Thoracic aorta (tissue), 2 donors: ENCODE measurements at regions not wholly inside any gene's neighbourhood (a gene's known extent, or its start where the extent isn't known, plus 50 kb on each side); places are given as distances from the start of the nearest gene placed in this dataset.
A peak's percentile ranks its signal among the peaks of the same experiment; 100 is the strongest.

Source experiments
- ATAC-seq: fragments of 150-250 bp; one replicate; pipeline ENCODE4 v1.8.0; 2017; ENCODE audit warnings: low read depth; ENCODE audit not compliant: insufficient number of reproducible peaks, low FRiP score
- DNase-seq: peaks from one replicate; pipeline ENCODE4 v3.0.0-alpha.2; 2020; ENCODE audit warnings: low spot score
- H3K27ac ChIP-seq, 2 donors: fragments of 200-600 bp; sonication (generic); 1 replicate in 1 of 2; 2 replicates in 1 of 2; pipeline ENCODE4 v1.5.1; 2016; ENCODE audit warnings: mild to moderate bottlenecking in 2 of 2, moderate library complexity in 2 of 2
- H3K27me3 ChIP-seq: fragments of 200-600 bp; sonication (generic); replicated peaks from 2 replicates; pipeline ENCODE4 v1.6.0; 2016; ENCODE audit warnings: mild to moderate bottlenecking; ENCODE audit not compliant: insufficient read depth
- H3K36me3 ChIP-seq: fragments of 200-600 bp; sonication (generic); one replicate; pipeline ENCODE4 v1.5.1; 2016
- H3K4me1 ChIP-seq, 2 donors: fragments of 200-600 bp; sonication (generic); 1 replicate in 1 of 2; 2 replicates in 1 of 2; pipeline versions ENCODE4 v1.5.1 to v1.6.0; 2016; ENCODE audit warnings: low read depth in 2 of 2, mild to moderate bottlenecking in 1 of 2; ENCODE audit not compliant: control insufficient read depth in 1 of 2
- H3K4me3 ChIP-seq: fragments of 200-600 bp; sonication (generic); 2 replicates; pipeline ENCODE4 v1.5.1; 2016; ENCODE audit warnings: mild to moderate bottlenecking
- H3K9me3 ChIP-seq: fragments of 200-600 bp; sonication (generic); 2 replicates; pipeline ENCODE4 v1.5.1; 2016
- TF ChIP-seq, protein P1 (sequence below): fragments of 200-600 bp; sonication (generic); IDR thresholded peaks from one replicate; pipeline ENCODE4 v1.5.1; 2019; ENCODE audit warnings: antibody characterized with exemption

DNA sequence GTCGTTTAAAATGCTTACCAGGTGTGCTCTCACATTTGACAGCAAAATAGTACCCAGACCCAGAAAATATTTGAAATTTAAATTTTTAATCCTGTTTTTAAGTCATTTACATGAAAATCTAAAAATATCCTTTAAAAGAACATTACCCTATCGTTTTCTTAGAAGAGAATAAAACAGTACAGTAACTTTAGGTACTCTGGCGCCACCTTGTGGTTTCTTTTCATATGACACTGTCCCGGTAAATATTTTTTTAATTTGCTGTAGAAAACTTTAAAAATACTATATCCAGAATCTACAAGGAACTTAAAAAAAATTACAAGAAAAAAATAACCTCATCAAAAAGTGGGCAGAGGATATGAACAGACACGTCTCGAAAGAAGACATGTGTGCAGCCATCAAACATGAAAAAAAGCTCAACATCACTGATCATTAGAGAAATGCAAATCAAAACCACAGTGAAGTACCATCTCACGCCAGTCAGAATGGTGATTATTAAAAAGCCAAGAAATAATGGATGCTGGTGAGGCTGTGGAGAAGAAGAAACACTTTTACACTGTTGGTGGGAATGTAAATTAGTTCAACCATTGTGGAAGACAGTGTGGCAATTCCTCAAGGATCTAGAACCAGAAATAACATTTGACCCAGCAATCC lies 129.2 kb downstream of the RGS21 start:
- H3K4me3 ChIP-seq = no peak overlapping the region
- ATAC-seq (no peak), DNase-seq (no peak)
- no peak overlapping the region for H3K27ac ChIP-seq
- H3K9me3 ChIP-seq = no peaks in the 10 kb centered on the region
- H3K27me3 ChIP-seq = no peaks in the 10 kb centered on the region
- no peaks in the 10 kb centered on the region for H3K36me3 ChIP-seq
- H3K4me1 ChIP-seq = no peaks in the 10 kb centered on the region
- TF ChIP-seq, protein P1, sequence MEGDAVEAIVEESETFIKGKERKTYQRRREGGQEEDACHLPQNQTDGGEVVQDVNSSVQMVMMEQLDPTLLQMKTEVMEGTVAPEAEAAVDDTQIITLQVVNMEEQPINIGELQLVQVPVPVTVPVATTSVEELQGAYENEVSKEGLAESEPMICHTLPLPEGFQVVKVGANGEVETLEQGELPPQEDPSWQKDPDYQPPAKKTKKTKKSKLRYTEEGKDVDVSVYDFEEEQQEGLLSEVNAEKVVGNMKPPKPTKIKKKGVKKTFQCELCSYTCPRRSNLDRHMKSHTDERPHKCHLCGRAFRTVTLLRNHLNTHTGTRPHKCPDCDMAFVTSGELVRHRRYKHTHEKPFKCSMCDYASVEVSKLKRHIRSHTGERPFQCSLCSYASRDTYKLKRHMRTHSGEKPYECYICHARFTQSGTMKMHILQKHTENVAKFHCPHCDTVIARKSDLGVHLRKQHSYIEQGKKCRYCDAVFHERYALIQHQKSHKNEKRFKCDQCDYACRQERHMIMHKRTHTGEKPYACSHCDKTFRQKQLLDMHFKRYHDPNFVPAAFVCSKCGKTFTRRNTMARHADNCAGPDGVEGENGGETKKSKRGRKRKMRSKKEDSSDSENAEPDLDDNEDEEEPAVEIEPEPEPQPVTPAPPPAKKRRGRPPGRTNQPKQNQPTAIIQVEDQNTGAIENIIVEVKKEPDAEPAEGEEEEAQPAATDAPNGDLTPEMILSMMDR = peak; percentile 91

DNA sequence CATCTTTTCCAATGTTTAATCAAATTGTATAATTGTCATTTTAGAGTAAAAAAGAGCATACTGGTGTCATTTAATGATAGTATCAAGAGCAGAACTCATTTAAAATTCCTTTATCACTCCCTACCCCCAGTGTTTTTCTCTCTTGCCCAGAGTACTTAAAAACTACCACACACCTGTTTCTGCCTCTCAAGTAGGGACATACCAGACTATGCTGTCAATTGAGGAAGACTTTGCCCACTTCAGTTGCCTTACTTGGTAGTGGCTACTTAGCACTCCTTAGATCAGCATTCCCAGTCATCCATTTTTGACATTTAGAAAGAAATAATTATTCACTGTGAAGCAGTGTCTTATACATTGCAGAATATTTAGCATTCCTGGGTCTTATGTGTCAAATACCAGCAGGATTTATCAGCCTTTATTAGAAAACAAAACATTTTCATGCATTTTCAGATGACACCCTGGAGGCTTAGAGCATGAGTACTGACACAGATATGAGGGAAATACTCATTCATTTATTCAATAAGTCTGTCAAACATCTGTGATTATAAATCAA lies 127.5 kb upstream of the RGS1 start:
- Histone ChIP-seq H3K27ac (no peak overlapping the region), H3K27me3 (no peaks in the 10 kb centered on the region), H3K4me1 (no peaks in the 10 kb centered on the region), H3K9me3 (no peaks in the 10 kb centered on the region), H3K4me3 (no peak overlapping the region), H3K36me3 (no peaks in the 10 kb centered on the region)
- DNase-seq (no peak), ATAC-seq (no peak)
- TF ChIP-seq, protein P1 = no peak

DNA sequence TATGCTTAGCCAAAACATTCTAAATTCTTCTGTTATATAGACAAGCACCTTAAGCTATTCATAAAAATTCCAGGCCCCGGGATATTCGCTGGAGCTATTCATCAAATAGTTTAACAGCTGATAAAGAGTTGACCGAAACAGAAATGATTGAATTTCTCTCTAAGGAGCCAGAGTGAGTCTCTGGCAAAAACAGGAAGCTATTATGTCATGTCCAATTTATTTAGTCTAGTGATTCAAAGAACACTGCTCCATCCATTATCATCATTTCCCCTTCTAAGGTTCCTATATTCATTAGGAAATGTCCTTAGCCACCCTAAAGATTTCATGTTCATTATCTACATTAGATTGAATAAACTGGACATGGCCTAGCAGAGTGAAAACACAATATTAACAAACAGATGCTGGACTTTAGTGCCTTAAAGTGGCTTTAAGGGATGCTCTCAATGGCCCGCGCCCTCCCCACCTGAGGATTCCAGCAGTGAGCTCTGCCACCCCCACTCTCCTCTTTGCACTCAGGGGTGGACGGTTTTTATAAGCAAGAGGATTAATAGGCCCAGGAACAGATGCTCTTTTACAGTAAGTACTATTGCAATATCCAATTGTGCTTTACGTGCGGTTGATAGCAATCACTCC lies 122.1 kb upstream of the RGS1 start:
- Histone ChIP-seq H3K4me3 (no peak overlapping the region), H3K27me3 (no peaks in the 10 kb centered on the region), H3K4me1 (no peaks in the 10 kb centered on the region), H3K9me3 (no peaks in the 10 kb centered on the region), H3K36me3 (no peaks in the 10 kb centered on the region), H3K27ac (no peak overlapping the region)
- TF ChIP-seq, protein P1 = no peak
- DNase-seq (no peak), ATAC-seq (no peak)

DNA sequence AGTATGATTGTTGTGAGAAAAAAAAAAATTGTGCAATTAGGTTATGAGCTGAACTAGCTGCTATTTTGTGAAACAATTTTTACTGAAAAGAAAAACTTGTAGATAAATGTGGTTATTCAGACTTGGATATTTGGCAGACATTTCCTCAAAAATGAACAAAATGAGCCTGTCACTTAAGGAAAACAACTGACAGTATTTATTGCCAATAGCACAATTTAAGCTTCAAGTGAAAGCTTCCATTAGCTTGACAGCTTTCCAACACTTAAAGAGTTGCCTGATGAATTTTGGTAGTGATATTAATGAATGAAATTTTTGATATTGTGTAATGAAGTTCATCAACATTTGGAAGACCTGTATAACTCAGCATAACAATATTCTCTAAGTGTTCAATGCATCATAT lies 116.1 kb upstream of the RGS1 start:
- no peak overlapping the region for H3K27ac ChIP-seq
- H3K9me3 ChIP-seq = no peaks in the 10 kb centered on the region
- no peak for ATAC-seq
- H3K36me3 ChIP-seq = no peaks in the 10 kb centered on the region
- no peak for DNase-seq
- TF ChIP-seq, protein P1 = no peak
- H3K4me3 ChIP-seq = no peak overlapping the region
- H3K4me1 ChIP-seq = no peaks in the 10 kb centered on the region
- H3K27me3 ChIP-seq = no peaks in the 10 kb centered on the region

DNA sequence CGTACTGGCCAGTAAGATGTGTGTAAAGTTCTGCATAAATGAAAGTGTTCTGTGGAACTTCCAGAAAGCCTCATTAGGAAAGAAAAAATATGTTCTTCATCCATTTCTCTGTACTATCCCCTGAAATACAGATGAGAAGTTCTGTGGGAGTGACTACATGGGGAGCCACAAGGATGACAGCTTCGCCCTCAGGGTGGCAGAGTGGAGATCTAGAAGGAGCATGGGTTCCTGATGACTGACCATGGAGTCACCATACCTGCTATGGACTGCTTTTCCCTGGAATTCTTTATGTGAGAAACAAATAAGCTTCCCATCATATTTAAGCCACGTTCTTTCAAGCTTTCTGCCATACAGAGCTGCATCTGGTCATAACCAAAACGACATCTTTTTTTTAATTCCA lies 113.9 kb upstream of the RGS1 start:
- no peak overlapping the region for H3K27ac ChIP-seq
- H3K4me3 ChIP-seq = no peak overlapping the region
- no peaks in the 10 kb centered on the region for H3K9me3 ChIP-seq
- DNase-seq = no peak
- no peaks in the 10 kb centered on the region for H3K4me1 ChIP-seq
- no peak for ATAC-seq
- no peaks in the 10 kb centered on the region for H3K27me3 ChIP-seq
- TF ChIP-seq, protein P1 = no peak
- no peaks in the 10 kb centered on the region for H3K36me3 ChIP-seq
